Gastrocnemius medialis (tissue), 4 donors: ENCODE measurements at regions not wholly inside any gene's neighbourhood (a gene's known extent, or its start where the extent isn't known, plus 50 kb on each side); places are given as distances from the start of the nearest gene placed in this dataset.
"Not testable (repeated sequence)": the region's sequence is repeated elsewhere in the genome, so short reads cannot be mapped to it uniquely, and the experiment has no call there.

ENCODE experiments used
- CTCF ChIP-seq, 5 experiments: fragments of 450-650 bp in 3 of 5; fragments of 200-600 bp in 2 of 5; sonication (generic) in 2 of 5; IDR thresholded peaks in 4 of 5; conservative IDR thresholded peaks in 1 of 5; 1 replicate in 4 of 5; 2 replicates in 1 of 5; pipeline ENCODE4 v1.5.1; 2016 to 2019; ENCODE audit warnings: antibody characterized with exemption in 5 of 5, mild to moderate bottlenecking in 3 of 5, moderate library complexity in 3 of 5
- POLR2A ChIP-seq, 2 donors: fragments of 450-650 bp; IDR thresholded peaks; one replicate each; pipeline ENCODE4 v1.6.1; 2017; ENCODE audit warnings: antibody characterized with exemption in 2 of 2, mild to moderate bottlenecking in 2 of 2, moderate library complexity in 2 of 2

- not testable (repeated sequence) for TF ChIP-seq CTCF (IDR thresholded peaks at IDR 0.05 in 4 of 5, conservative IDR thresholded peaks at IDR 0.05 in 1 of 5); POLR2A (IDR thresholded peaks at IDR 0.05)
Measured at GRCh38 chr22:15911704-15912103, 221.9 kb downstream of the POTEH start.
